SU-DHL-6 (cell line): ENCODE measurements at regions not wholly inside any gene's neighbourhood (a gene's known extent, or its start where the extent isn't known, plus 50 kb on each side); places are given as distances from the start of the nearest gene placed in this dataset.
A peak's percentile ranks its signal among the peaks of the same experiment; 100 is the strongest.

Experiments
- H2AFZ ChIP-seq: fragments of 200-600 bp; sonication (generic); 2 replicates; pipeline ENCODE4 v1.6.1; 2014; ENCODE audit warnings: low read depth, mild to moderate bottlenecking, moderate library complexity, mixed read lengths, antibody characterized with exemption, low read length; ENCODE audit not compliant: severe bottlenecking
- H3F3A ChIP-seq: fragments of 200-600 bp; shearing (Covaris generic); 2 replicates; pipeline ENCODE4 v1.6.0; 2016; ENCODE audit warnings: antibody characterized with exemption, mild to moderate bottlenecking; ENCODE audit not compliant: insufficient read depth
- H3K27ac ChIP-seq: fragments of 200-600 bp; sonication (generic); 2 replicates; pipeline ENCODE4 v1.5.1; 2016; ENCODE audit warnings: low read depth, mild to moderate bottlenecking, low read length, moderate library complexity, mixed read lengths
- H3K27me3 ChIP-seq: fragments of 200-600 bp; sonication (generic), shearing (Covaris generic); 2 replicates; pipeline ENCODE4 v1.6.0; 2014; ENCODE audit warnings: mild to moderate bottlenecking, low read length
- H3K36me3 ChIP-seq: fragments of 200-600 bp; sonication (generic); 2 replicates; pipeline ENCODE4 v1.6.1; 2014; ENCODE audit warnings: mild to moderate bottlenecking, low read length, mixed read lengths
- H3K4me2 ChIP-seq: fragments of 300-600, 200-600 bp; shearing (Covaris generic), sonication (generic); 2 replicates; pipeline ENCODE4 v1.6.0; 2014; ENCODE audit warnings: low read length, low read depth, mild to moderate bottlenecking; ENCODE audit not compliant: poor library complexity, severe bottlenecking
- H3K4me3 ChIP-seq: fragments of 200-600 bp; sonication (generic); 2 replicates; pipeline ENCODE4 v1.5.1; 2014; ENCODE audit warnings: antibody characterized with exemption, low read length, mild to moderate bottlenecking, mixed read lengths; ENCODE audit not compliant: insufficient read depth, poor library complexity, severe bottlenecking
- H3K79me2 ChIP-seq: fragments of 200-600 bp; sonication (generic); 2 replicates; pipeline ENCODE4 v1.6.1; 2014; ENCODE audit warnings: mild to moderate bottlenecking, low read length, moderate library complexity; ENCODE audit not compliant: insufficient read depth
- H3K9ac ChIP-seq: fragments of 200-600 bp; sonication (generic); 2 replicates; pipeline ENCODE4 v1.7.0; 2014; ENCODE audit warnings: mild to moderate bottlenecking, low read length
- H3K9me2 ChIP-seq: fragments of 200-600 bp; sonication (generic); replicated peaks from 2 replicates; pipeline ENCODE4 v1.6.1; 2014; ENCODE audit warnings: low read length; ENCODE audit not compliant: insufficient read depth
- H3K9me3 ChIP-seq: fragments of 200-600 bp; sonication (generic); 2 replicates; pipeline ENCODE4 v1.6.1; 2014; ENCODE audit warnings: low read length, mixed read lengths; ENCODE audit not compliant: insufficient read depth
- H4K20me1 ChIP-seq: fragments of 200-600 bp; sonication (generic); 2 replicates; pipeline ENCODE4 v1.6.1; 2014; ENCODE audit warnings: low read depth, mild to moderate bottlenecking, antibody characterized with exemption, low read length, moderate library complexity, mixed read lengths
- CTCF ChIP-seq: fragments of 200-600 bp; sonication (generic); IDR thresholded peaks from one replicate; pipeline ENCODE4 v1.5.1; 2017; ENCODE audit warnings: antibody characterized with exemption, mild to moderate bottlenecking, low read length, moderate library complexity; ENCODE audit not compliant: insufficient read depth, poor library complexity, severe bottlenecking
- EZH2phosphoT487 ChIP-seq: fragments of 200-600 bp; sonication (generic), shearing (Covaris generic); conservative IDR thresholded peaks from 2 replicates; pipeline ENCODE4 v1.6.1; 2018; ENCODE audit warnings: mild to moderate bottlenecking, antibody characterized with exemption, low read length, moderate library complexity, mixed read lengths

- H3K27me3 ChIP-seq = no peaks in the 10 kb centered on the region
- no peak overlapping the region for H3K4me2 ChIP-seq
- no peak overlapping the region for H3K27ac ChIP-seq
- H2AFZ ChIP-seq = no peak overlapping the region
- no peaks in the 10 kb centered on the region for H3K36me3 ChIP-seq
- no peaks in the 10 kb centered on the region for H3K79me2 ChIP-seq
- no peak overlapping the region for H3K9ac ChIP-seq
- H4K20me1 ChIP-seq = no peaks in the 10 kb centered on the region
- peaks cover 4% of the 10 kb centered on the region; the same call in 1 of the 2 replicates for H3K9me3 ChIP-seq
- H3K9me2 ChIP-seq = no peaks in the 10 kb centered on the region
- TF ChIP-seq CTCF (no peak), EZH2phosphoT487 (no peak)
- H3F3A ChIP-seq = no peaks in the 10 kb centered on the region
- no peak overlapping the region for H3K4me3 ChIP-seq
Measured at GRCh38 chr1:105865546-105865945, 1190.9 kb upstream of the PRMT6 start.

DNA sequence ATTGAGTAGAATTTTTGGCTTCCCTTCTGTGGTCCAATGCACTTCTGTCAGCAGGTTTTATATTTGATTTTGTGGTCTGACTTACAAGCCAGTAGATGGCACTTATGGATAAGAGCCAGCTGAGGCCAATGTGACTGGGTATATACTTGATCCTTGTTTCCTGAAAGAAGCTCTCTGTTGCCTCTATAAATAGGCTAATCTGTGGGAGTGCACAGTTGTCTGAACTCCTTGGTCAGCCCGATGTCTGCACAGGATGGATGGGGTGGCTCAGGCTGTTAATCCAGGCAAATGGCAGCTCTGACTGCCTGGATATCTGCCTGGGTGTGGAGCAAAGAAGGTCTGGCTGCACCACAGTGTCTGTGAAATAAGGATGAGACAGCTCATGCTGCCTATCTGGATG is 1183.7 kb upstream of the PRMT6 start:
- H3K4me3 ChIP-seq = no peak overlapping the region
- no peak overlapping the region for H3K27ac ChIP-seq
- no peaks in the 10 kb centered on the region for H3K79me2 ChIP-seq
- no peak overlapping the region for H3K9ac ChIP-seq
- no peaks in the 10 kb centered on the region for H3K9me2 ChIP-seq
- no peaks in the 10 kb centered on the region for H4K20me1 ChIP-seq
- no peaks in the 10 kb centered on the region for H3K27me3 ChIP-seq
- H2AFZ ChIP-seq = peak overlapping the region; percentile 71
- H3K4me2 ChIP-seq = no peak overlapping the region
- TF ChIP-seq EZH2phosphoT487 (no peak), CTCF (no peak)
- no peaks in the 10 kb centered on the region; the same call in 1 of the 2 replicates for H3F3A ChIP-seq
- peaks cover 13% of the 10 kb centered on the region; the same call in 1 of the 2 replicates for H3K9me3 ChIP-seq
- H3K36me3 ChIP-seq = no peaks in the 10 kb centered on the region; the same call in none of the 2 replicates

GRCh38 chr1:105874621-105875020 is 1181.9 kb upstream of the PRMT6 start:
- Histone ChIP-seq H3F3A (no peaks in the 10 kb centered on the region; the same call in 1 of the 2 replicates), H3K4me3 (peak overlapping the region; percentile 5), H3K9ac (no peak overlapping the region), H3K9me3 (peaks cover 13% of the 10 kb centered on the region; the same call in 1 of the 2 replicates), H3K4me2 (peak overlapping the region; percentile 38), H3K9me2 (no peaks in the 10 kb centered on the region), H4K20me1 (no peaks in the 10 kb centered on the region), H3K79me2 (no peaks in the 10 kb centered on the region), H2AFZ (peak overlapping the region; percentile 71), H3K36me3 (no peaks in the 10 kb centered on the region; the same call in none of the 2 replicates), H3K27me3 (no peaks in the 10 kb centered on the region), H3K27ac (peak overlapping the region; percentile 65)
- TF ChIP-seq EZH2phosphoT487 = no peak
- no peak for TF ChIP-seq CTCF

GRCh38 chr1:105886309-105886708 is 1170.2 kb upstream of the PRMT6 start:
- Histone ChIP-seq H3K27me3 (no peaks in the 10 kb centered on the region), H3K9me2 (no peaks in the 10 kb centered on the region), H3K4me3 (no peak overlapping the region), H2AFZ (no peak overlapping the region), H3K27ac (no peak overlapping the region), H3K9me3 (no peaks in the 10 kb centered on the region; the same call in 1 of the 2 replicates), H3K79me2 (no peaks in the 10 kb centered on the region), H3F3A (no peaks in the 10 kb centered on the region), H3K9ac (no peak overlapping the region), H3K36me3 (no peaks in the 10 kb centered on the region), H3K4me2 (no peak overlapping the region), H4K20me1 (no peaks in the 10 kb centered on the region)
- no peak for TF ChIP-seq CTCF
